DOHH2 (cell line): ENCODE measurements at regions not wholly inside any gene's neighbourhood (a gene's known extent, or its start where the extent isn't known, plus 50 kb on each side); places are given as distances from the start of the nearest gene placed in this dataset.

ENCODE experiments used
- H3F3A ChIP-seq: fragments of 200-600 bp; sonication (generic), shearing (Covaris generic); 2 replicates; pipeline ENCODE4 v1.6.0; 2016; ENCODE audit warnings: antibody characterized with exemption, mild to moderate bottlenecking; ENCODE audit not compliant: control insufficient read depth, insufficient read depth
- H3K27ac ChIP-seq: fragments of 200-600 bp; sonication (generic); 2 replicates; pipeline ENCODE4 v1.5.1; 2014; ENCODE audit warnings: low read depth, mild to moderate bottlenecking, low read length, moderate library complexity
- H3K27me3 ChIP-seq: fragments of 200-600 bp; sonication (generic); 2 replicates; pipeline ENCODE4 v1.6.1; 2014; ENCODE audit warnings: mild to moderate bottlenecking, low read length, mixed read lengths; ENCODE audit not compliant: control insufficient read depth
- H3K36me3 ChIP-seq: fragments of 200-600 bp; sonication (generic); 2 replicates; pipeline ENCODE4 v1.6.1; 2014; ENCODE audit warnings: mild to moderate bottlenecking, low read length, moderate library complexity, mixed read lengths; ENCODE audit not compliant: control insufficient read depth
- H3K4me1 ChIP-seq: fragments of 200-600 bp; sonication (generic); 2 replicates; pipeline ENCODE4 v1.6.1; 2014; ENCODE audit warnings: mild to moderate bottlenecking, low read length, mixed read lengths; ENCODE audit not compliant: control insufficient read depth
- H3K4me2 ChIP-seq: fragments of 200-600 bp; sonication (generic); 2 replicates; pipeline ENCODE4 v1.6.0; 2014; ENCODE audit warnings: mild to moderate bottlenecking, low read length, moderate library complexity
- H3K4me3 ChIP-seq: fragments of 200-600 bp; sonication (generic); 2 replicates; pipeline ENCODE4 v1.5.1; 2014; ENCODE audit warnings: mild to moderate bottlenecking, low read length, mixed read lengths
- H3K79me2 ChIP-seq: fragments of 200-600 bp; sonication (generic); 2 replicates; pipeline ENCODE4 v1.6.1; 2014; ENCODE audit warnings: mild to moderate bottlenecking, low read length, mixed read lengths; ENCODE audit not compliant: control insufficient read depth
- H3K9me2 ChIP-seq: fragments of 200-600 bp; sonication (generic); replicated peaks from 2 replicates; pipeline ENCODE4 v1.6.1; 2014; ENCODE audit warnings: mild to moderate bottlenecking, low read length, mixed read lengths; ENCODE audit not compliant: control insufficient read depth
- H3K9me3 ChIP-seq: fragments of 200-600 bp; sonication (generic); 2 replicates; pipeline ENCODE4 v1.6.1; 2014; ENCODE audit warnings: antibody characterized with exemption, low read length, mixed read lengths; ENCODE audit not compliant: control insufficient read depth, insufficient read depth
- H4K20me1 ChIP-seq: fragments of 200-600 bp; sonication (generic); 2 replicates; pipeline ENCODE4 v1.6.0; 2014; ENCODE audit warnings: low read depth, mild to moderate bottlenecking, antibody characterized with exemption, low read length, moderate library complexity; ENCODE audit not compliant: control insufficient read depth, insufficient read depth
- CTCF ChIP-seq: fragments of 200-600 bp; sonication (generic); IDR thresholded peaks from one replicate; pipeline ENCODE4 v1.5.1; 2014; ENCODE audit warnings: antibody characterized with exemption, mild to moderate bottlenecking, low read depth, low read length; ENCODE audit not compliant: poor library complexity, severe bottlenecking
- EZH2phosphoT487 ChIP-seq: fragments of 200-600 bp; sonication (generic); IDR thresholded peaks from 2 replicates; pipeline ENCODE4 v1.6.1; 2017; ENCODE audit warnings: borderline replicate concordance, mild to moderate bottlenecking, antibody characterized with exemption, low read length, moderate library complexity, mixed read lengths

- no peak for TF ChIP-seq CTCF
- TF ChIP-seq EZH2phosphoT487, result no peak
- Histone ChIP-seq H3K4me1 (no peaks in the 10 kb centered on the region), H3K27me3 (no peaks in the 10 kb centered on the region), H3F3A (no peaks in the 10 kb centered on the region), H3K4me2 (no peak overlapping the region), H3K27ac (no peak overlapping the region), H3K9me2 (no peaks in the 10 kb centered on the region), H3K9me3 (no peaks in the 10 kb centered on the region), H4K20me1 (no peaks in the 10 kb centered on the region), H3K36me3 (no peaks in the 10 kb centered on the region), H3K4me3 (no peak overlapping the region), H3K79me2 (no peaks in the 10 kb centered on the region)
Measured at GRCh38 chr2:146818122-146818521, 1026.7 kb upstream of the ACVR2A start.

GRCh38 chr2:146817613-146818012 is 1027.2 kb upstream of the ACVR2A start:
- no peaks in the 10 kb centered on the region for H3K4me1 ChIP-seq
- H3K79me2 ChIP-seq, result no peaks in the 10 kb centered on the region
- no peaks in the 10 kb centered on the region for H3K9me2 ChIP-seq
- no peaks in the 10 kb centered on the region for H3F3A ChIP-seq
- no peaks in the 10 kb centered on the region for H4K20me1 ChIP-seq
- no peak for TF ChIP-seq CTCF
- no peak for TF ChIP-seq EZH2phosphoT487
- no peak overlapping the region for H3K4me3 ChIP-seq
- no peak overlapping the region for H3K4me2 ChIP-seq
- no peaks in the 10 kb centered on the region for H3K27me3 ChIP-seq
- H3K9me3 ChIP-seq, result no peaks in the 10 kb centered on the region
- H3K36me3 ChIP-seq, result no peaks in the 10 kb centered on the region
- no peak overlapping the region for H3K27ac ChIP-seq

GRCh38 chr2:146814971-146815370 is 1029.9 kb upstream of the ACVR2A start:
- no peak overlapping the region for H3K27ac ChIP-seq
- no peaks in the 10 kb centered on the region for H3K4me1 ChIP-seq
- H3K27me3 ChIP-seq, result no peaks in the 10 kb centered on the region
- no peaks in the 10 kb centered on the region for H3K9me2 ChIP-seq
- TF ChIP-seq CTCF (no peak), EZH2phosphoT487 (no peak)
- H3K36me3 ChIP-seq, result no peaks in the 10 kb centered on the region
- H3F3A ChIP-seq, result no peaks in the 10 kb centered on the region
- H4K20me1 ChIP-seq, result no peaks in the 10 kb centered on the region
- no peak overlapping the region for H3K4me2 ChIP-seq
- no peak overlapping the region for H3K4me3 ChIP-seq
- no peaks in the 10 kb centered on the region for H3K9me3 ChIP-seq
- H3K79me2 ChIP-seq, result no peaks in the 10 kb centered on the region

GRCh38 chr2:146807568-146808168 is 1037.2 kb upstream of the ACVR2A start:
- Histone ChIP-seq H3K9me2 (no peaks in the 10 kb centered on the region), H3K4me1 (no peaks in the 10 kb centered on the region), H3K9me3 (no peaks in the 10 kb centered on the region), H4K20me1 (no peaks in the 10 kb centered on the region), H3K4me2 (no peak overlapping the region), H3F3A (no peaks in the 10 kb centered on the region), H3K36me3 (no peaks in the 10 kb centered on the region), H3K79me2 (no peaks in the 10 kb centered on the region), H3K27me3 (no peaks in the 10 kb centered on the region), H3K4me3 (no peak overlapping the region), H3K27ac (no peak overlapping the region)
- TF ChIP-seq CTCF, result no peak
- TF ChIP-seq EZH2phosphoT487, result no peak
